Progenitor cell of endocrine pancreas (in vitro differentiated cells): ENCODE measurements at regions not wholly inside any gene's neighbourhood (a gene's known extent, or its start where the extent isn't known, plus 50 kb on each side); places are given as distances from the start of the nearest gene placed in this dataset.
A peak's percentile ranks its signal among the peaks of the same experiment; 100 is the strongest.

Experiments used
- DNase-seq: peaks from one replicate; pipeline ENCODE4 v3.0.0; 2021; ENCODE audit warnings: low spot score; ENCODE audit not compliant: unreplicated experiment
- H3K27ac Mint-ChIP-seq: 2 replicates; pipeline ENCODE4 v1.8.0; 2021; ENCODE audit warnings: mild to moderate bottlenecking, moderate library complexity, mixed read lengths
- H3K27me3 Mint-ChIP-seq: 2 replicates; pipeline ENCODE4 v1.8.0; 2021; ENCODE audit warnings: mixed read lengths
- H3K36me3 Mint-ChIP-seq: 2 replicates; pipeline ENCODE4 v1.8.0; 2022; ENCODE audit warnings: mixed read lengths; ENCODE audit not compliant: insufficient read depth
- H3K4me1 Mint-ChIP-seq: 2 replicates; pipeline ENCODE4 v1.8.0; 2021; ENCODE audit warnings: low read depth, mixed read lengths
- H3K4me3 Mint-ChIP-seq: 2 replicates; pipeline ENCODE4 v1.8.0; 2021; ENCODE audit warnings: low read depth, mild to moderate bottlenecking, moderate library complexity, mixed read lengths
- H3K9me3 Mint-ChIP-seq: 2 replicates; pipeline ENCODE4 v1.8.0; 2021; ENCODE audit warnings: low read depth, mixed read lengths
- CTCF ChIP-seq: fragments of 200-600 bp; sonication (generic); IDR thresholded peaks from one replicate; pipeline ENCODE4 v1.5.0; 2021; ENCODE audit warnings: antibody characterized with exemption, mild to moderate bottlenecking; ENCODE audit not compliant: unreplicated experiment

GRCh38 chr18:22069916-22070315 is 99.5 kb upstream of the GATA6 start:
- H3K27ac Mint-ChIP-seq = peak overlapping the region; percentile 35
- peaks cover 23% of the 10 kb centered on the region for H3K4me1 Mint-ChIP-seq
- no peak overlapping the region for H3K4me3 Mint-ChIP-seq
- H3K9me3 Mint-ChIP-seq = no peaks in the 10 kb centered on the region
- no peaks in the 10 kb centered on the region for H3K27me3 Mint-ChIP-seq
- no peak for TF ChIP-seq CTCF
- no peaks in the 10 kb centered on the region for H3K36me3 Mint-ChIP-seq
- DNase-seq = no peak

- Mint-ChIP-seq H3K27me3 (no peaks in the 10 kb centered on the region), H3K4me3 (no peak overlapping the region), H3K9me3 (no peaks in the 10 kb centered on the region), H3K4me1 (peaks cover 20% of the 10 kb centered on the region), H3K36me3 (no peaks in the 10 kb centered on the region), H3K27ac (peak overlapping the region; percentile 10)
- no peak for TF ChIP-seq CTCF
- no peak for DNase-seq
Measured at GRCh38 chr18:22073411-22073810, 96.0 kb upstream of the GATA6 start.

- Mint-ChIP-seq H3K36me3 (no peaks in the 10 kb centered on the region), H3K4me3 (no peak overlapping the region), H3K9me3 (no peaks in the 10 kb centered on the region), H3K4me1 (peaks cover 27% of the 10 kb centered on the region), H3K27ac (peak overlapping the region; percentile 0), H3K27me3 (no peaks in the 10 kb centered on the region)
- DNase-seq = no peak
- no peak for TF ChIP-seq CTCF
Measured at GRCh38 chr18:22074282-22075070, 94.9 kb upstream of the GATA6 start.

- Mint-ChIP-seq H3K27me3 (no peaks in the 10 kb centered on the region), H3K4me1 (peaks cover 43% of the 10 kb centered on the region), H3K27ac (peak overlapping the region; percentile 86), H3K9me3 (no peaks in the 10 kb centered on the region), H3K4me3 (no peak overlapping the region), H3K36me3 (no peaks in the 10 kb centered on the region)
- no peak for DNase-seq
- no peak for TF ChIP-seq CTCF
Measured at GRCh38 chr18:22080035-22080434, 89.4 kb upstream of the GATA6 start.

GRCh38 chr18:22082408-22082807 is 87.0 kb upstream of the GATA6 start:
- H3K4me1 Mint-ChIP-seq = peaks cover 43% of the 10 kb centered on the region
- H3K36me3 Mint-ChIP-seq = no peaks in the 10 kb centered on the region
- H3K9me3 Mint-ChIP-seq = no peaks in the 10 kb centered on the region
- H3K27me3 Mint-ChIP-seq = no peaks in the 10 kb centered on the region
- H3K27ac Mint-ChIP-seq = peak overlapping the region; percentile 83
- DNase-seq = no peak
- no peak for TF ChIP-seq CTCF
- no peak overlapping the region for H3K4me3 Mint-ChIP-seq
